ENCODE measurements at regions not wholly inside any gene's neighbourhood (a gene's known extent, or its start where the extent isn't known, plus 50 kb on each side); places are given as distances from the start of the nearest gene placed in this dataset.

GRCh38 chr12:66066137-66066928, 64.2 kb downstream of the LLPH start:
- Histone ChIP-seq H3K23ac (ENCODE audit: low read depth, low read length, poor library complexity) (no peak overlapping the region), H3K9me3 (replicated peaks in 1 of 2; ENCODE audit: control insufficient read depth in 2 of 2, insufficient read depth in 1 of 2, low read depth in 1 of 2, low read length in 2 of 2) (no peaks in the 10 kb centered on the region), H2BK5ac (ENCODE audit: low read length) (no peak overlapping the region), H2BK12ac (ENCODE audit: low read length) (no peak overlapping the region), H3K9ac (ENCODE audit: low read depth, low read length, poor library complexity) (no peak overlapping the region), H3K4me1 (ENCODE audit: control insufficient read depth in 2 of 2, insufficient read depth in 1 of 2, low read depth in 1 of 2, low read length in 2 of 2) (peaks cover 0 to 7% of the 10 kb centered on the region in 2 donors), H3K4me2 (ENCODE audit: insufficient read depth, low read length, poor library complexity, severe bottlenecking) (no peak overlapping the region), H3K79me1 (ENCODE audit: low read depth, low read length) (no peaks in the 10 kb centered on the region), H3K4me3 (ENCODE audit: low read length in 2 of 2) (no peak overlapping the region), H4K8ac (ENCODE audit: low read depth, low read length) (no peak overlapping the region), H3K18ac (ENCODE audit: low read length) (peak overlapping the region; percentile 57), H2AFZ (ENCODE audit: low read length) (no peak overlapping the region), H3K27me3 (ENCODE audit: control insufficient read depth in 3 of 3, insufficient read depth in 3 of 3, low read depth in 1 of 3, low read length in 3 of 3) (no peaks in the 10 kb centered on the region), H3K14ac (ENCODE audit: low read length) (peak overlapping the region; percentile 97), H2AK5ac (ENCODE audit: low read depth, low read length) (no peak overlapping the region), H4K91ac (ENCODE audit: low read depth, low read length, poor library complexity) (no peak overlapping the region), H3K27ac (replicated peaks; ENCODE audit: low read length) (no peak overlapping the region), H3K36me3 (replicated peaks in 1 of 2; ENCODE audit: control insufficient read depth in 2 of 2, insufficient read depth in 2 of 2, low read length in 2 of 2) (no peaks in the 10 kb centered on the region), H2BK15ac (ENCODE audit: low read length) (no peak overlapping the region), H3K4ac (ENCODE audit: low read length) (no peak overlapping the region), H2BK120ac (ENCODE audit: low read depth, low read length) (no peak overlapping the region)
- DNase-seq (ENCODE audit: low spot score) = no peak
- WGBS, 2 donors (ENCODE audit: extremely low coverage in 2 of 2, insufficient read length in 2 of 2, insufficient replicate concordance in 1 of 2) = no CpG with 5 or more reads among the region's 7 CpGs

GRCh38 chr12:66065641-66066136, 64.9 kb downstream of the LLPH start:
- Histone ChIP-seq H3K23ac (ENCODE audit: low read depth, low read length, poor library complexity) (no peak overlapping the region), H3K14ac (ENCODE audit: low read length) (no peak overlapping the region), H2BK5ac (ENCODE audit: low read length) (no peak overlapping the region), H4K91ac (ENCODE audit: low read depth, low read length, poor library complexity) (no peak overlapping the region), H3K4me1 (ENCODE audit: control insufficient read depth in 2 of 2, insufficient read depth in 1 of 2, low read depth in 1 of 2, low read length in 2 of 2) (peaks cover 0 to 7% of the 10 kb centered on the region in 2 donors), H2BK15ac (ENCODE audit: low read length) (no peak overlapping the region), H2AFZ (ENCODE audit: low read length) (no peak overlapping the region), H3K27me3 (ENCODE audit: control insufficient read depth in 3 of 3, insufficient read depth in 3 of 3, low read depth in 1 of 3, low read length in 3 of 3) (no peaks in the 10 kb centered on the region), H3K9ac (ENCODE audit: low read depth, low read length, poor library complexity) (no peak overlapping the region), H3K79me1 (ENCODE audit: low read depth, low read length) (no peaks in the 10 kb centered on the region), H2AK5ac (ENCODE audit: low read depth, low read length) (no peak overlapping the region), H3K18ac (ENCODE audit: low read length) (no peak overlapping the region), H3K4me3 (ENCODE audit: low read length in 2 of 2) (no peak overlapping the region), H3K27ac (replicated peaks; ENCODE audit: low read length) (no peak overlapping the region), H2BK12ac (ENCODE audit: low read length) (no peak overlapping the region), H3K4ac (ENCODE audit: low read length) (no peak overlapping the region), H3K36me3 (replicated peaks in 1 of 2; ENCODE audit: control insufficient read depth in 2 of 2, insufficient read depth in 2 of 2, low read length in 2 of 2) (no peaks in the 10 kb centered on the region), H2BK120ac (ENCODE audit: low read depth, low read length) (no peak overlapping the region), H4K8ac (ENCODE audit: low read depth, low read length) (no peak overlapping the region), H3K4me2 (ENCODE audit: insufficient read depth, low read length, poor library complexity, severe bottlenecking) (no peak overlapping the region), H3K9me3 (replicated peaks in 1 of 2; ENCODE audit: control insufficient read depth in 2 of 2, insufficient read depth in 1 of 2, low read depth in 1 of 2, low read length in 2 of 2) (no peaks in the 10 kb centered on the region)
- no peak for DNase-seq (ENCODE audit: low spot score)
- no CpG with 5 or more reads among the region's 3 CpGs for WGBS, 2 donors (ENCODE audit: extremely low coverage in 2 of 2, insufficient read length in 2 of 2, insufficient replicate concordance in 1 of 2)

GRCh38 chr12:66065150-66065549, 65.4 kb downstream of the LLPH start:
- Histone ChIP-seq H3K27ac (replicated peaks; ENCODE audit: low read length) (no peak overlapping the region), H3K4me1 (ENCODE audit: control insufficient read depth in 2 of 2, insufficient read depth in 1 of 2, low read depth in 1 of 2, low read length in 2 of 2) (peaks cover 0 to 7% of the 10 kb centered on the region in 2 donors), H2AFZ (ENCODE audit: low read length) (no peak overlapping the region), H3K4me2 (ENCODE audit: insufficient read depth, low read length, poor library complexity, severe bottlenecking) (no peak overlapping the region), H2BK15ac (ENCODE audit: low read length) (no peak overlapping the region), H2BK120ac (ENCODE audit: low read depth, low read length) (no peak overlapping the region), H3K36me3 (replicated peaks in 1 of 2; ENCODE audit: control insufficient read depth in 2 of 2, insufficient read depth in 2 of 2, low read length in 2 of 2) (no peaks in the 10 kb centered on the region), H4K8ac (ENCODE audit: low read depth, low read length) (no peak overlapping the region), H3K18ac (ENCODE audit: low read length) (no peak overlapping the region), H3K23ac (ENCODE audit: low read depth, low read length, poor library complexity) (no peak overlapping the region), H3K9me3 (replicated peaks in 1 of 2; ENCODE audit: control insufficient read depth in 2 of 2, insufficient read depth in 1 of 2, low read depth in 1 of 2, low read length in 2 of 2) (no peaks in the 10 kb centered on the region), H3K79me1 (ENCODE audit: low read depth, low read length) (no peaks in the 10 kb centered on the region), H2BK5ac (ENCODE audit: low read length) (no peak overlapping the region), H3K4ac (ENCODE audit: low read length) (no peak overlapping the region), H3K14ac (ENCODE audit: low read length) (no peak overlapping the region), H2BK12ac (ENCODE audit: low read length) (no peak overlapping the region), H3K9ac (ENCODE audit: low read depth, low read length, poor library complexity) (no peak overlapping the region), H4K91ac (ENCODE audit: low read depth, low read length, poor library complexity) (no peak overlapping the region), H2AK5ac (ENCODE audit: low read depth, low read length) (no peak overlapping the region), H3K27me3 (ENCODE audit: control insufficient read depth in 3 of 3, insufficient read depth in 3 of 3, low read depth in 1 of 3, low read length in 3 of 3) (no peaks in the 10 kb centered on the region), H3K4me3 (ENCODE audit: low read length in 2 of 2) (no peak overlapping the region)
- no CpG with 5 or more reads among the region's 3 CpGs for WGBS, 2 donors (ENCODE audit: extremely low coverage in 2 of 2, insufficient read length in 2 of 2, insufficient replicate concordance in 1 of 2)
- no peak for DNase-seq (ENCODE audit: low spot score)

- Histone ChIP-seq H3K27ac (replicated peaks; ENCODE audit: low read length) (no peak overlapping the region), H3K36me3 (replicated peaks in 1 of 2; ENCODE audit: control insufficient read depth in 2 of 2, insufficient read depth in 2 of 2, low read length in 2 of 2) (no peaks in the 10 kb centered on the region), H3K27me3 (ENCODE audit: control insufficient read depth in 3 of 3, insufficient read depth in 3 of 3, low read depth in 1 of 3, low read length in 3 of 3) (no peaks in the 10 kb centered on the region), H3K4me1 (ENCODE audit: control insufficient read depth in 2 of 2, insufficient read depth in 1 of 2, low read depth in 1 of 2, low read length in 2 of 2) (peaks cover 0 to 11% of the 10 kb centered on the region in 2 donors), H2BK12ac (ENCODE audit: low read length) (no peak overlapping the region), H2AK5ac (ENCODE audit: low read depth, low read length) (no peak overlapping the region), H3K9me3 (replicated peaks in 1 of 2; ENCODE audit: control insufficient read depth in 2 of 2, insufficient read depth in 1 of 2, low read depth in 1 of 2, low read length in 2 of 2) (no peaks in the 10 kb centered on the region), H2AFZ (ENCODE audit: low read length) (no peak overlapping the region), H3K14ac (ENCODE audit: low read length) (no peak overlapping the region), H4K91ac (ENCODE audit: low read depth, low read length, poor library complexity) (no peak overlapping the region), H3K4me3 (ENCODE audit: low read length in 2 of 2) (no peak overlapping the region), H3K79me1 (ENCODE audit: low read depth, low read length) (no peaks in the 10 kb centered on the region), H3K9ac (ENCODE audit: low read depth, low read length, poor library complexity) (no peak overlapping the region), H2BK15ac (ENCODE audit: low read length) (no peak overlapping the region), H2BK120ac (ENCODE audit: low read depth, low read length) (no peak overlapping the region), H3K4ac (ENCODE audit: low read length) (no peak overlapping the region), H3K23ac (ENCODE audit: low read depth, low read length, poor library complexity) (no peak overlapping the region), H4K8ac (ENCODE audit: low read depth, low read length) (no peak overlapping the region), H3K4me2 (ENCODE audit: insufficient read depth, low read length, poor library complexity, severe bottlenecking) (no peak overlapping the region), H2BK5ac (ENCODE audit: low read length) (no peak overlapping the region), H3K18ac (ENCODE audit: low read length) (no peak overlapping the region)
- no CpG with 5 or more reads among the region's 3 CpGs for WGBS, 2 donors (ENCODE audit: extremely low coverage in 2 of 2, insufficient read length in 2 of 2, insufficient replicate concordance in 1 of 2)
- no peak for DNase-seq (ENCODE audit: low spot score)
These were observed 66.6 kb downstream of the LLPH start for GRCh38 chr12:66063916-66064315.

All from neuronal stem cell (in vitro differentiated cells).